Transverse colon (tissue), 4 donors: ENCODE measurements at regions not wholly inside any gene's neighbourhood (a gene's known extent, or its start where the extent isn't known, plus 50 kb on each side); places are given as distances from the start of the nearest gene placed in this dataset.

Experiments
- DNase-seq: peaks from one replicate; pipeline ENCODE4 v3.0.0-alpha.2; 2019
- H3K27ac ChIP-seq, 4 donors: fragments of 200-600 bp; sonication (generic); 2 replicates each; pipeline ENCODE4 v1.5.1; 2016 to 2018; ENCODE audit warnings: inconsistent platforms in 4 of 4
- H3K27me3 ChIP-seq: fragments of 200-600 bp; sonication (generic); 2 replicates; pipeline ENCODE4 v1.5.1; 2017; ENCODE audit warnings: inconsistent platforms
- H3K36me3 ChIP-seq, 4 donors: fragments of 200-600 bp; sonication (generic); 2 replicates each; pipeline ENCODE4 v1.5.1; 2017 to 2019; ENCODE audit warnings: inconsistent platforms in 4 of 4
- H3K4me1 ChIP-seq, 4 donors: fragments of 200-600 bp; sonication (generic); 2 replicates each; pipeline ENCODE4 v1.5.1; 2017 to 2020; ENCODE audit warnings: inconsistent platforms in 4 of 4
- H3K4me3 ChIP-seq, 4 donors: fragments of 200-600 bp; sonication (generic); 1 replicate in 1 of 4; 2 replicates in 3 of 4; pipeline versions ENCODE4 v1.5.1 to v1.6.1; 2017 to 2019; ENCODE audit warnings: inconsistent platforms in 4 of 4
- H3K9me3 ChIP-seq, 2 donors: fragments of 200-600 bp; sonication (generic); 2 replicates each; pipeline ENCODE4 v1.5.1; 2017 to 2019; ENCODE audit warnings: inconsistent platforms in 2 of 2
- EP300 ChIP-seq: sonication (generic); formaldehyde crosslinking; IDR thresholded peaks from one replicate; pipeline ENCODE4 v1.6.1; 2017; ENCODE audit warnings: antibody characterized with exemption, low read depth
- POLR2A ChIP-seq: fragments of 450-650 bp; IDR thresholded peaks from one replicate; pipeline ENCODE4 v1.6.1; 2016; ENCODE audit warnings: antibody characterized with exemption, mild to moderate bottlenecking, moderate library complexity
- POLR2AphosphoS5 ChIP-seq, 3 donors: sonication (generic); formaldehyde crosslinking; IDR thresholded peaks; one replicate each; pipeline ENCODE4 v1.6.1; 2016; ENCODE audit warnings: antibody characterized with exemption in 3 of 3
- WGBS, 2 donors: methylation state at CpG; one replicate each; pipeline ENCODE4 v1.1.5; 2018; ENCODE audit warnings: low coverage in 1 of 2; 5-methylcytosine and 5-hydroxymethylcytosine counted together
- in situ Hi-C, 4 donors: fragments of 200-750 bp; cut with MboI; loops; one replicate each; pipeline versions ENCODE4 v1.15.0 to v1.15.1; 2017; ENCODE audit warnings: low sequenced_read_pairs in 3 of 4, low pct_ligation_motif_present in 1 of 4, low pct_unique_long_range_greater_than_20kb in 1 of 4
- intact Hi-C: fragments of 100-400 bp; cut with DNase I; formaldehyde crosslinking; loops from one replicate; pipeline ENCODE4 v1.15.1; 2023; ENCODE audit warnings: low total_unique reads
- TF ChIP-seq, protein P1 (sequence below), 5 experiments: fragments of 200-600 bp in 3 of 5; fragments of 450-650 bp in 2 of 5; sonication (generic) in 3 of 5; IDR thresholded peaks; 1 replicate in 2 of 5; 2 replicates in 3 of 5; pipeline ENCODE4 v1.5.1; 2016 to 2017; ENCODE audit warnings: antibody characterized with exemption in 5 of 5, inconsistent platforms in 3 of 5, mild to moderate bottlenecking in 2 of 5, moderate library complexity in 1 of 5

DNA sequence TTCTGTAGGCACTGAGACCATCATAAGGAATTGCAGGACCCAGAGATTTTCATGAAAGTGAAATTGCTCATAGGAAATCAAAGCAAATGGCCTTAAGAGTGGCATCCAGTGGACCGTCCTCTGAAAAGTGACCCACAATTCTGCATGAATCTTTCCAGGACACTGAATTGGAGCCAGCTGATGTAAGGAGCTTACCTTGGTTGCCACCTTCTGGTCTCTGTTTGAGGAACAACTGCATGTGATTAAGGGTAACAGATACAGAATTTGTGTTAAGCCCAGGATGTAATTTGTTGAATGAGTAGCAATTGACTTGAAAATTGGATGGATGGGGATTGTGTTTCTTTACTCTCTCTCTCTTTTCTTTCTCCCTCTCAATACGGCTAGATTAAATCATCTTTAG, 49.9 kb upstream of the GAS1 start:
- H3K27ac ChIP-seq, result no peak overlapping the region
- no peak overlapping the region for H3K4me3 ChIP-seq
- no peaks in the 10 kb centered on the region for H3K9me3 ChIP-seq
- no peaks in the 10 kb centered on the region for H3K36me3 ChIP-seq
- intact Hi-C loops (no loop called here), in situ Hi-C loops (no loop called here)
- no peaks in the 10 kb centered on the region for H3K4me1 ChIP-seq
- TF ChIP-seq POLR2A (no peak), EP300 (no peak), POLR2AphosphoS5 (IDR thresholded peaks at IDR 0.05) (no peak)
- TF ChIP-seq, protein P1, sequence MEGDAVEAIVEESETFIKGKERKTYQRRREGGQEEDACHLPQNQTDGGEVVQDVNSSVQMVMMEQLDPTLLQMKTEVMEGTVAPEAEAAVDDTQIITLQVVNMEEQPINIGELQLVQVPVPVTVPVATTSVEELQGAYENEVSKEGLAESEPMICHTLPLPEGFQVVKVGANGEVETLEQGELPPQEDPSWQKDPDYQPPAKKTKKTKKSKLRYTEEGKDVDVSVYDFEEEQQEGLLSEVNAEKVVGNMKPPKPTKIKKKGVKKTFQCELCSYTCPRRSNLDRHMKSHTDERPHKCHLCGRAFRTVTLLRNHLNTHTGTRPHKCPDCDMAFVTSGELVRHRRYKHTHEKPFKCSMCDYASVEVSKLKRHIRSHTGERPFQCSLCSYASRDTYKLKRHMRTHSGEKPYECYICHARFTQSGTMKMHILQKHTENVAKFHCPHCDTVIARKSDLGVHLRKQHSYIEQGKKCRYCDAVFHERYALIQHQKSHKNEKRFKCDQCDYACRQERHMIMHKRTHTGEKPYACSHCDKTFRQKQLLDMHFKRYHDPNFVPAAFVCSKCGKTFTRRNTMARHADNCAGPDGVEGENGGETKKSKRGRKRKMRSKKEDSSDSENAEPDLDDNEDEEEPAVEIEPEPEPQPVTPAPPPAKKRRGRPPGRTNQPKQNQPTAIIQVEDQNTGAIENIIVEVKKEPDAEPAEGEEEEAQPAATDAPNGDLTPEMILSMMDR (IDR thresholded peaks at IDR 0.05), result no peak
- WGBS, 2 donors, result 27 to 33% methylated on average over 2 of the region's 2 CpGs
- DNase-seq, result no peak
- no peaks in the 10 kb centered on the region for H3K27me3 ChIP-seq

DNA sequence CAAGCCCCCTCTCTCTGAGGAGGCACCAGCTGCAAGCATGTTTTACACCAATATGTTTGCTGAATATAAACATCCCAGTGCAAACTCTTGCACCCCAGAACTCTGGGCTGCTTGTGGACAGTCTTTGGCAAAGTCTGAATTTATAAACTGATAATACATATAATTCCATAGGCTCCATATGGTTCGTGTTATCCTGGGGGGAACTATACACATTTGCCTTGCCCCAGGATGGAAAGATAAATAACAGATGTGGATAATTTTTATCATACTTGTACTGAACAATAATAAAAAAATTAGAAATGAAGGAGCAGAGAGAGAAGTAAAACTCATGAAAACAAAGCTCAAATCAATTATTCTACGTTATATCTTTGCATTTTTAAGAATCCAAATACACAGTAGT, 50.6 kb upstream of the GAS1 start:
- no peaks in the 10 kb centered on the region for H3K36me3 ChIP-seq
- no peak overlapping the region for H3K27ac ChIP-seq
- in situ Hi-C loops, result no loop called here
- intact Hi-C loops, result no loop called here
- no peaks in the 10 kb centered on the region for H3K9me3 ChIP-seq
- no peaks in the 10 kb centered on the region for H3K4me1 ChIP-seq
- 57 to 59% methylated on average over 2 of the region's 2 CpGs for WGBS, 2 donors
- no peaks in the 10 kb centered on the region for H3K27me3 ChIP-seq
- DNase-seq, result no peak
- H3K4me3 ChIP-seq, result no peak overlapping the region
- no peak for TF ChIP-seq EP300
- TF ChIP-seq POLR2A, result no peak
- TF ChIP-seq, protein P1 (IDR thresholded peaks at IDR 0.05), result no peak
- TF ChIP-seq POLR2AphosphoS5 (IDR thresholded peaks at IDR 0.05), result no peak

DNA sequence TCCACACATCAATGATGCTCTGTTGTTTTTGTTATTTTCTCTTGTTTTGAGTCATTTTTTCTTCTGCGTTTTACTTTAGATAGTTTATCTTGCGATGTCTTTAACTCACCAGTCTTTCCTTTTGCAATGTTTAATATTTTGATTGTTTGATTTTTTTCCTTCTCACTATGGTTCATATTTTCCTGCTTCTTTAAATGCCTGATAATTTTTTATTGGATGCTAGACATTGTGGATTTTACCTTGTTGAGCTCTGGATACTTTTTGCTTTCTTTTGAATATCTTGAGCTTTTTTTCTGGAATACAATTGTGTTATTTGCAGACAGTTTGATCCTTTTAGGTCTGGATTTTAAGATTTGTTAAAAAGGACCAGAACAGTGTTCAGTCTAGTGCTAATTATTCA, 55.2 kb upstream of the GAS1 start:
- no peaks in the 10 kb centered on the region for H3K36me3 ChIP-seq
- no peaks in the 10 kb centered on the region for H3K27me3 ChIP-seq
- DNase-seq, result no peak
- WGBS, 2 donors, result 94 to 100% methylated on average over 2 of the region's 2 CpGs
- H3K4me1 ChIP-seq, result peaks cover 0 to 2% (median 0%) of the 10 kb centered on the region in 4 donors
- H3K27ac ChIP-seq, result no peak overlapping the region
- TF ChIP-seq POLR2AphosphoS5 (IDR thresholded peaks at IDR 0.05), result no peak
- TF ChIP-seq, protein P1 (IDR thresholded peaks at IDR 0.05), result no peak
- H3K9me3 ChIP-seq, result no peaks in the 10 kb centered on the region
- intact Hi-C loops (no loop called here), in situ Hi-C loops (no loop called here)
- no peak overlapping the region for H3K4me3 ChIP-seq

DNA sequence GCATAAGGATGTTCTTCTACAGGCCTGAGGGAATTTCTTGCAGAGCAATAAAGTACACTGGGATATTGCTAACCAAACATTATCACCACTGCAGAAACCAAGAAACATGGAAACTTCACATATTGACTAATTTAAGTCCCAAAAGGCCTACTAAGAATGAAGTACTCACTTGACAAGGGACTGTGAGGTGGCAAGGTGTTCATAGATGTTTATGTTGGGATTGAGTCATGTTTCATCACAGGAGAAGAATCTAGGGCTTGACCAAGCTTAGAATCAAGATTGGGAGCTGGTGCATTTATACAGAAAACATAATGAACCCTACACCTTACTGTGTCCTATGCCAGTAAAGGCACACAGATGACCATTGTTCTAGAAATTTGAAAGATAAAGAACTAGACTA, 56.7 kb upstream of the GAS1 start:
- intact Hi-C loops, result no loop called here
- Histone ChIP-seq H3K27ac (no peak overlapping the region), H3K4me3 (no peak overlapping the region), H3K4me1 (peaks cover 0 to 5% (median 0%) of the 10 kb centered on the region in 4 donors), H3K9me3 (no peaks in the 10 kb centered on the region), H3K27me3 (no peaks in the 10 kb centered on the region), H3K36me3 (no peaks in the 10 kb centered on the region)
- TF ChIP-seq POLR2AphosphoS5 (IDR thresholded peaks at IDR 0.05) (no peak), POLR2A (no peak), EP300 (no peak)
- TF ChIP-seq, protein P1 (IDR thresholded peaks at IDR 0.05), result no peak
- DNase-seq, result no peak
- in situ Hi-C loops, result no loop called here
